Heart right ventricle (tissue), 16 donors: ENCODE measurements at regions not wholly inside any gene's neighbourhood (a gene's known extent, or its start where the extent isn't known, plus 50 kb on each side); places are given as distances from the start of the nearest gene placed in this dataset.

Experiments
- ATAC-seq, 8 donors: fragments of 200-7000 bp; cut with Tn5 transposase; one replicate each; pipeline ENCODE4 v1.9.1; 2020; ENCODE audit warnings: mild to moderate bottlenecking in 8 of 8, moderate library complexity in 8 of 8, moderate number of reproducible peaks in 1 of 8
- DNase-seq, 2 donors: peaks; one replicate each; pipeline ENCODE4 v3.0.0-alpha.2; 2020
- H3K27ac ChIP-seq, 10 donors: fragments of 200-600 bp; sonication (generic) in 2 of 10; one replicate each; pipeline versions ENCODE4 v1.5.0 to v1.8.0; 2020 to 2022; ENCODE audit warnings: mild to moderate bottlenecking in 3 of 10
- H3K27me3 ChIP-seq, 7 donors: fragments of 200-600 bp; one replicate each; pipeline ENCODE4 v1.8.0; 2021 to 2022; ENCODE audit warnings: mild to moderate bottlenecking in 2 of 7
- H3K36me3 ChIP-seq, 9 donors: fragments of 200-600 bp; sonication (generic) in 1 of 9; one replicate each; pipeline versions ENCODE4 v1.5.0 to v1.8.0; 2020 to 2022; ENCODE audit warnings: mild to moderate bottlenecking in 2 of 9
- H3K4me1 ChIP-seq, 9 donors: fragments of 200-600 bp; sonication (generic) in 1 of 9; one replicate each; pipeline versions ENCODE4 v1.5.0 to v1.8.0; 2020 to 2022; ENCODE audit warnings: mild to moderate bottlenecking in 4 of 9
- H3K4me3 ChIP-seq, 10 donors: fragments of 200-600 bp; sonication (generic) in 2 of 10; one replicate each; pipeline versions ENCODE4 v1.5.0 to v1.8.0; 2020 to 2022; ENCODE audit warnings: mild to moderate bottlenecking in 7 of 10, moderate library complexity in 2 of 10
- H3K9me3 ChIP-seq, 11 donors: fragments of 200-600 bp in 10 of 11; sonication (generic) in 2 of 11; one replicate each; pipeline versions ENCODE4 v1.5.0 to v1.8.0; 2013 to 2022; ENCODE audit warnings: mild to moderate bottlenecking in 2 of 11, control low read depth in 1 of 11, moderate library complexity in 1 of 11
- WGBS, 2 donors: extraction: QIAGEN DNeasy Blood & Tissue Kit; methylation state at CpG; one replicate each; pipeline ENCODE4 v1.1.7; 2013; ENCODE audit warnings: inconsistent platforms in 1 of 2; 5-methylcytosine and 5-hydroxymethylcytosine counted together
- intact Hi-C, 10 donors: fragments of 100-400 bp; cut with DNase I; formaldehyde crosslinking; loops; one replicate each; pipeline versions ENCODE4 v1.11.1 to v1.14.2; 2022
- TF ChIP-seq, protein P1 (sequence below), 9 donors: fragments of 200-600 bp; sonication (generic) in 2 of 9; IDR thresholded peaks; one replicate each; pipeline versions ENCODE4 v1.5.0 to v1.8.0; 2021 to 2022; ENCODE audit warnings: antibody characterized with exemption in 9 of 9, mild to moderate bottlenecking in 5 of 9, moderate library complexity in 1 of 9
- donor health status: Arrhythmogenic right ventricular cardiomyopathy.
- donor health status: ischemic (EF 13 %, LVEDD 7.1; RV severe dilation, severe dysfunction).
- donor health status: healthy with polysubstance abuse.
- donor health status: DM: no; HTN: yes; CAD: no.
- donor health status: DM: no; HTN: no; CAD: no.
- donor health status: ischemic (EF 25% LVEDD 6.9; RV normal size, moderate dysfunction).
- donor health status: ischemic (EF 25% LVEDD 5.7; RV mildly dilated, moderate dysfunction).
- donor health status: healthy.
- donor health status: DM: yes; HTN: yes; CAD: no.
- donor health status: Ischemic cardiomyopathy.
- donor health status: ischemic (EF 35%, LVEDD 5.7; RV mildly dilated, moderate dysfunction).
- donor health status: nonischemic (EF 11% LVEDD 7.7; RV severe dilation, severe dysfunction).
- donor health status: DM: yes; HTN: yes; CAD: no.
- donor health status: PGD.
- donor health status: ischemic (EF 29% LVEDD 5.4; RV normal size, mild dysfunction).
- donor health status: nonischemic (EF 23%, LVEDD 6.1; RV moderate dilation, normal function).

DNA sequence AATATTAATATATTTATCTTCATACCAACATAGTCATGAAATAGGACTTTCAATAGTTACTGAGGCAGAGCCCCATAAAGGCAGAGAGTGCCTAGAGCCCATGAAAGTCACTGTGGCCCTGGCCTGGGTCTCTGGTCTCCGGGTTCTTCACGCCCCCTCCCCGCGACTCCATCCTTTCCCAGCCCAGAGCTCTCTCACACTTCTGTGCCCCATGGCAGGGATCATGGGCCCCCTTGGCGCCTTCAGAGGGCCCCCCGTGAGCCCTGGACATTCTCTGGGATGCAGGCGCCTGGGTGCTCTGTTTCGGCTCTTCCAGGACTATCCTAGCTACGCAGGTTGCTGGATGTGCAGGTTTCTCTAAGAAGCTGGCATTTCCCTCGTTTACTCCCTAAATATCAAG lies 228.4 kb downstream of the TEX29 start:
- intact Hi-C loops = no loop called here
- no peak for DNase-seq
- no peak for ATAC-seq
- H3K36me3 ChIP-seq = no peaks in the 10 kb centered on the region
- no peaks in the 10 kb centered on the region for H3K4me1 ChIP-seq
- peaks cover 0 to 23% (median 5%) of the 10 kb centered on the region in 7 donors for H3K27me3 ChIP-seq
- TF ChIP-seq, protein P1, sequence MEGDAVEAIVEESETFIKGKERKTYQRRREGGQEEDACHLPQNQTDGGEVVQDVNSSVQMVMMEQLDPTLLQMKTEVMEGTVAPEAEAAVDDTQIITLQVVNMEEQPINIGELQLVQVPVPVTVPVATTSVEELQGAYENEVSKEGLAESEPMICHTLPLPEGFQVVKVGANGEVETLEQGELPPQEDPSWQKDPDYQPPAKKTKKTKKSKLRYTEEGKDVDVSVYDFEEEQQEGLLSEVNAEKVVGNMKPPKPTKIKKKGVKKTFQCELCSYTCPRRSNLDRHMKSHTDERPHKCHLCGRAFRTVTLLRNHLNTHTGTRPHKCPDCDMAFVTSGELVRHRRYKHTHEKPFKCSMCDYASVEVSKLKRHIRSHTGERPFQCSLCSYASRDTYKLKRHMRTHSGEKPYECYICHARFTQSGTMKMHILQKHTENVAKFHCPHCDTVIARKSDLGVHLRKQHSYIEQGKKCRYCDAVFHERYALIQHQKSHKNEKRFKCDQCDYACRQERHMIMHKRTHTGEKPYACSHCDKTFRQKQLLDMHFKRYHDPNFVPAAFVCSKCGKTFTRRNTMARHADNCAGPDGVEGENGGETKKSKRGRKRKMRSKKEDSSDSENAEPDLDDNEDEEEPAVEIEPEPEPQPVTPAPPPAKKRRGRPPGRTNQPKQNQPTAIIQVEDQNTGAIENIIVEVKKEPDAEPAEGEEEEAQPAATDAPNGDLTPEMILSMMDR (IDR thresholded peaks at IDR 0.05) = no peak
- WGBS, 2 donors = 84 to 88% methylated on average over 10 of the region's 10 CpGs
- H3K4me3 ChIP-seq = no peak overlapping the region
- H3K27ac ChIP-seq = no peak overlapping the region
- peaks cover 0 to 14% (median 0%) of the 10 kb centered on the region in 11 donors for H3K9me3 ChIP-seq

GRCh38 chr13:111549464-111549863 lies 229.0 kb downstream of the TEX29 start:
- DNase-seq = no peak
- Histone ChIP-seq H3K27ac (no peak overlapping the region), H3K4me1 (no peaks in the 10 kb centered on the region), H3K36me3 (no peaks in the 10 kb centered on the region), H3K9me3 (peaks cover 0 to 14% (median 0%) of the 10 kb centered on the region in 11 donors), H3K4me3 (no peak overlapping the region), H3K27me3 (peaks cover 0 to 22% (median 9%) of the 10 kb centered on the region in 7 donors)
- ATAC-seq = no peak
- 26 to 31% methylated on average over 2 of the region's 2 CpGs for WGBS, 2 donors
- intact Hi-C loops = no loop called here
- TF ChIP-seq, protein P1 (IDR thresholded peaks at IDR 0.05) = no peak

DNA sequence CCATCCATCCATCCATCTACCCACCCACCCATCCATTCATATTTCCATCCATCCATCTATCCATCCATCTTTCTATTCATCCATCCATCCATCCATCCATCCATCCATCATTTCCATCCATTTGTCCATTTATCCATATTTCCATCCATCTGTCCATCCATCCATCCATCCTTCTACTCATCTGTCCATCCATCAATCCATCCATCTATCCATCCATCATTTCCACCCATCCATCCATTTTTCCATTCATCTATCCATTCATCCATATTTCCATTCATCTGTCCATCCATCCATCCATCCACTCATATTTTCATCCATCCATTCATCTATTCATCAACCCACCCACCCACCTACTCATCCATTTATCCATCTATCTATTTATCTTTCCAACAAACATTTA lies 229.6 kb downstream of the TEX29 start:
- Histone ChIP-seq H3K4me1 (no peaks in the 10 kb centered on the region), H3K4me3 (no peak overlapping the region), H3K27ac (no peak overlapping the region), H3K36me3 (no peaks in the 10 kb centered on the region), H3K27me3 (peaks cover 0 to 28% (median 14%) of the 10 kb centered on the region in 7 donors), H3K9me3 (peaks cover 0 to 11% (median 0%) of the 10 kb centered on the region in 11 donors)
- intact Hi-C loops = no loop called here
- ATAC-seq = no peak
- TF ChIP-seq, protein P1 (IDR thresholded peaks at IDR 0.05) = no peak
- no peak for DNase-seq

GRCh38 chr13:111551204-111551820 lies 230.9 kb downstream of the TEX29 start:
- no peak overlapping the region for H3K4me3 ChIP-seq
- H3K9me3 ChIP-seq = peaks cover 0 to under 1% (median 0%) of the 10 kb centered on the region in 11 donors
- DNase-seq (no peak), ATAC-seq (no peak)
- 75 to 84% methylated on average over 5 of the region's 5 CpGs for WGBS, 2 donors
- no peak overlapping the region for H3K27ac ChIP-seq
- no peaks in the 10 kb centered on the region for H3K4me1 ChIP-seq
- TF ChIP-seq, protein P1 (IDR thresholded peaks at IDR 0.05) = no peak
- intact Hi-C loops = no loop called here
- no peaks in the 10 kb centered on the region for H3K36me3 ChIP-seq
- peaks cover 0 to 36% (median 23%) of the 10 kb centered on the region in 7 donors for H3K27me3 ChIP-seq
